PC-9 (cell line): ENCODE measurements at regions not wholly inside any gene's neighbourhood (a gene's known extent, or its start where the extent isn't known, plus 50 kb on each side); places are given as distances from the start of the nearest gene placed in this dataset.

Source experiments
- EZH2 ChIP-seq: fragments of 200-600 bp; sonication (generic); IDR thresholded peaks from 2 replicates; pipeline ENCODE4 v1.8.0; 2017; ENCODE audit warnings: antibody characterized with exemption, low read depth
- TF ChIP-seq, protein P1 (sequence below): fragments of 200-600 bp; sonication (generic); conservative IDR thresholded peaks from 2 replicates; pipeline ENCODE4 v1.6.1; 2017; ENCODE audit warnings: mixed run types, antibody characterized with exemption, mild to moderate bottlenecking, moderate library complexity

DNA sequence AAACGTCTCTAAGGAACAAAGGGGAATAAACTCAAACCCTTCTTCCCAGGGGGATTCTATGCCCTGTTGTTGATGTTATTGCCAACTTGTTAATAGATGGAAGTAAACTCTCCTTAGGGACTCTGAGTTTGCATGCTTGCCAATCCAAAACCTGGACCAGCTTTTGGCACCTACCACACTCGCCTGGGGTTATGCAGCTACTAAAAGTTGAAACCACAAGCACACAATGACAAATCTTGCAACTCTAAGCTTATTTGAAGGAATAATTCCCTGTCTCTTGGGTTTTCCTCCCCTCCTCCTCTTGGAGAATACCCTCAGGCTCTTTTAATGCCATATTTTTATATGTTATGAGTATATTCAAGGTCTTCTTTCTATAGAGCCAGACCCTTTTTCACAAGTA is 484.1 kb downstream of the FBXO15 start:
- TF ChIP-seq, protein P1, sequence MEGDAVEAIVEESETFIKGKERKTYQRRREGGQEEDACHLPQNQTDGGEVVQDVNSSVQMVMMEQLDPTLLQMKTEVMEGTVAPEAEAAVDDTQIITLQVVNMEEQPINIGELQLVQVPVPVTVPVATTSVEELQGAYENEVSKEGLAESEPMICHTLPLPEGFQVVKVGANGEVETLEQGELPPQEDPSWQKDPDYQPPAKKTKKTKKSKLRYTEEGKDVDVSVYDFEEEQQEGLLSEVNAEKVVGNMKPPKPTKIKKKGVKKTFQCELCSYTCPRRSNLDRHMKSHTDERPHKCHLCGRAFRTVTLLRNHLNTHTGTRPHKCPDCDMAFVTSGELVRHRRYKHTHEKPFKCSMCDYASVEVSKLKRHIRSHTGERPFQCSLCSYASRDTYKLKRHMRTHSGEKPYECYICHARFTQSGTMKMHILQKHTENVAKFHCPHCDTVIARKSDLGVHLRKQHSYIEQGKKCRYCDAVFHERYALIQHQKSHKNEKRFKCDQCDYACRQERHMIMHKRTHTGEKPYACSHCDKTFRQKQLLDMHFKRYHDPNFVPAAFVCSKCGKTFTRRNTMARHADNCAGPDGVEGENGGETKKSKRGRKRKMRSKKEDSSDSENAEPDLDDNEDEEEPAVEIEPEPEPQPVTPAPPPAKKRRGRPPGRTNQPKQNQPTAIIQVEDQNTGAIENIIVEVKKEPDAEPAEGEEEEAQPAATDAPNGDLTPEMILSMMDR: no peak
- no peak for TF ChIP-seq EZH2
